OCI-LY7 (cell line): ENCODE measurements at regions not wholly inside any gene's neighbourhood (a gene's known extent, or its start where the extent isn't known, plus 50 kb on each side); places are given as distances from the start of the nearest gene placed in this dataset.

Experiments
- BruUV-seq: library from RNA; stranded (reverse); fragments of 400-500 nt; replicated peaks from 2 replicates; lab custom pipeline; 2021; lab: Mats Ljungman, UMichigan
- CTCF ChIA-PET: fragments of 300-600 bp; sonication (Branson Sonifier 250); formaldehyde crosslinking; loops from one replicate; lab custom pipeline; 2022; ENCODE audit warnings: antibody characterized with exemption; ENCODE audit not compliant: unreplicated experiment; lab: Charles Lee
- POLR2A ChIA-PET: fragments of 300-600 bp; sonication (Branson Sonifier 250); formaldehyde crosslinking; loops from one replicate; lab custom pipeline; 2022; ENCODE audit warnings: antibody characterized with exemption; lab: Charles Lee
- DNase-seq: peaks from one replicate; pipeline ENCODE4 v3.0.0-alpha.2; 2015; ENCODE audit warnings: low spot score
- H2AFZ ChIP-seq: fragments of 200-600 bp; sonication (generic), shearing (Covaris generic); 2 replicates; pipeline ENCODE4 v1.6.1; 2014; ENCODE audit warnings: mild to moderate bottlenecking, antibody characterized with exemption, low read length, moderate library complexity
- H3K27ac ChIP-seq: fragments of 200-600 bp; sonication (generic); 2 replicates; pipeline ENCODE4 v1.5.1; 2014; ENCODE audit warnings: mixed run types, low read depth, mild to moderate bottlenecking, moderate library complexity, low read length, inconsistent platforms; ENCODE audit not compliant: poor library complexity, severe bottlenecking
- H3K36me3 ChIP-seq: fragments of 200-600 bp; sonication (generic); 2 replicates; pipeline ENCODE4 v1.6.1; 2014; ENCODE audit warnings: mild to moderate bottlenecking, antibody characterized with exemption, low read length, moderate library complexity, mixed read lengths; ENCODE audit not compliant: insufficient read depth
- H3K4me1 ChIP-seq: fragments of 200-600 bp; sonication (generic); 2 replicates; pipeline ENCODE4 v1.5.1; 2014; ENCODE audit warnings: mild to moderate bottlenecking, low read length; ENCODE audit not compliant: insufficient read depth, poor library complexity, severe bottlenecking
- H3K4me2 ChIP-seq: fragments of 200-600 bp; sonication (generic); 2 replicates; pipeline ENCODE4 v1.6.1; 2014; ENCODE audit warnings: mild to moderate bottlenecking, low read length
- H3K4me3 ChIP-seq: fragments of 200-600 bp; sonication (generic); 2 replicates; pipeline ENCODE4 v1.5.1; 2014; ENCODE audit warnings: mild to moderate bottlenecking, low read depth, low read length; ENCODE audit not compliant: poor library complexity, severe bottlenecking
- H3K79me2 ChIP-seq: fragments of 200-600 bp; sonication (generic); 2 replicates; pipeline ENCODE4 v1.6.1; 2016; ENCODE audit warnings: low read depth, mild to moderate bottlenecking, low read length, moderate library complexity, mixed read lengths; ENCODE audit not compliant: insufficient read depth
- H3K9me2 ChIP-seq: fragments of 200-600 bp; sonication (generic); 2 replicates; pipeline ENCODE4 v1.6.1; 2016; ENCODE audit warnings: mild to moderate bottlenecking, low read length, mixed read lengths; ENCODE audit not compliant: insufficient read depth
- H3K9me3 ChIP-seq: fragments of 200-600 bp; sonication (generic); 2 replicates; pipeline ENCODE4 v1.6.1; 2014; ENCODE audit warnings: mild to moderate bottlenecking, mixed run types, low read length, mixed read lengths
- H4K20me1 ChIP-seq: fragments of 200-600 bp; sonication (generic); 2 replicates; pipeline ENCODE4 v1.6.1; 2014; ENCODE audit warnings: mild to moderate bottlenecking, antibody characterized with exemption, low read length, moderate library complexity, mixed read lengths; ENCODE audit not compliant: insufficient read depth
- EZH2phosphoT487 ChIP-seq: fragments of 200-600 bp; sonication (generic); IDR thresholded peaks from 2 replicates; pipeline ENCODE4 v1.6.1; 2018; ENCODE audit warnings: low read depth, borderline replicate concordance, mild to moderate bottlenecking, mixed run types, antibody characterized with exemption, low read length, moderate library complexity, mixed read lengths
- intact Hi-C: fragments of 100-400 bp; cut with micrococcal nuclease; formaldehyde crosslinking; loops from one replicate; pipeline ENCODE4 v1.10.0; 2022; ENCODE audit not compliant: unreplicated experiment
- TF ChIP-seq, protein P1 (sequence below): fragments of 200-600 bp; sonication (generic); conservative IDR thresholded peaks from 2 replicates; pipeline ENCODE4 v1.5.1; 2014; ENCODE audit warnings: mild to moderate bottlenecking, antibody characterized with exemption, low read length, moderate library complexity, mixed read lengths

DNA sequence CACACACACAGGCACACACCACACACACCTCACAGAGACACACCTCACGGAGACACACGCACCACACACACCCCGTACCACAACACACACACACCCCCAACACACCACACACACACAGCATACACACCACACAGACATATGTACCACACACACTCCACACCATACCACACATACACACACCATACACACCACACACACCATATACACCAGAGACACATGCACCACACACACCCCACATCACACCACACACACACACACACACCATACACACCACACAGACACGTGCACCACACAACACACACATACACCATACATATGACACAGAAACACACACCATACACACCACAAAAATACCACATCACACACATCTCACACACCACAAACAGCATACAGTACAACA lies 850.7 kb downstream of the RNF144A start:
- no peak overlapping the region for H3K27ac ChIP-seq
- no peak overlapping the region for H3K4me3 ChIP-seq
- ChIA-PET POLR2A (no interaction called here), CTCF (no interaction called here)
- H2AFZ ChIP-seq = no peak overlapping the region
- H3K9me3 ChIP-seq = peaks cover 21% of the 10 kb centered on the region
- H4K20me1 ChIP-seq = no peaks in the 10 kb centered on the region
- DNase-seq = no peak
- H3K79me2 ChIP-seq = no peaks in the 10 kb centered on the region
- TF ChIP-seq, protein P1, sequence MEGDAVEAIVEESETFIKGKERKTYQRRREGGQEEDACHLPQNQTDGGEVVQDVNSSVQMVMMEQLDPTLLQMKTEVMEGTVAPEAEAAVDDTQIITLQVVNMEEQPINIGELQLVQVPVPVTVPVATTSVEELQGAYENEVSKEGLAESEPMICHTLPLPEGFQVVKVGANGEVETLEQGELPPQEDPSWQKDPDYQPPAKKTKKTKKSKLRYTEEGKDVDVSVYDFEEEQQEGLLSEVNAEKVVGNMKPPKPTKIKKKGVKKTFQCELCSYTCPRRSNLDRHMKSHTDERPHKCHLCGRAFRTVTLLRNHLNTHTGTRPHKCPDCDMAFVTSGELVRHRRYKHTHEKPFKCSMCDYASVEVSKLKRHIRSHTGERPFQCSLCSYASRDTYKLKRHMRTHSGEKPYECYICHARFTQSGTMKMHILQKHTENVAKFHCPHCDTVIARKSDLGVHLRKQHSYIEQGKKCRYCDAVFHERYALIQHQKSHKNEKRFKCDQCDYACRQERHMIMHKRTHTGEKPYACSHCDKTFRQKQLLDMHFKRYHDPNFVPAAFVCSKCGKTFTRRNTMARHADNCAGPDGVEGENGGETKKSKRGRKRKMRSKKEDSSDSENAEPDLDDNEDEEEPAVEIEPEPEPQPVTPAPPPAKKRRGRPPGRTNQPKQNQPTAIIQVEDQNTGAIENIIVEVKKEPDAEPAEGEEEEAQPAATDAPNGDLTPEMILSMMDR = no peak
- TF ChIP-seq EZH2phosphoT487 = no peak
- intact Hi-C loops = no loop called here
- H3K9me2 ChIP-seq = no peaks in the 10 kb centered on the region
- H3K4me1 ChIP-seq = no peaks in the 10 kb centered on the region
- no peaks in the 10 kb centered on the region for H3K36me3 ChIP-seq
- BruUV-seq = no TSS peak
- H3K4me2 ChIP-seq = no peak overlapping the region

DNA sequence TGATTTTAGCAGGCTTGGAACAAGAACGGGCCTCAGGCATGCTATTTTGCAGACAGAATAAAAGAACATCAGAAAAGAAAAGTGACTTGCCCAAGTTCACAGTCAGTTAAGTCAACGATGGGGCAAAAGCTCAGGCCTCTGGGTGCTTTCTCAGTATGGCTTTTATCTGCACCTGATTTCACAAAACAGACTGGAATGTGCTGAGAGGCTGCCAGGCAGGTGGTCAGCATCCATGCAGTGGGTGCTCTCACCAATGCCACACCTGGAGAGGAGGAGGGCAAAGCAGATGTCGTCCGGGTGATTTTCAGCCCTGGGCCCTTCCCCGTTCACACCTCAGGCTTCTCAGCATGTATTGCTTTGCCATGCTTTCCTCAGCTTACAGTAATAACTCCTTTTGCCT lies 854.6 kb downstream of the RNF144A start:
- Histone ChIP-seq H3K79me2 (no peaks in the 10 kb centered on the region), H3K9me3 (no peaks in the 10 kb centered on the region), H3K27ac (no peak overlapping the region), H3K4me3 (no peak overlapping the region), H2AFZ (no peak overlapping the region), H3K36me3 (no peaks in the 10 kb centered on the region), H3K4me1 (peaks cover 9% of the 10 kb centered on the region), H4K20me1 (no peaks in the 10 kb centered on the region), H3K4me2 (no peak overlapping the region), H3K9me2 (no peaks in the 10 kb centered on the region)
- ChIA-PET POLR2A (interaction anchor here (0.6 to 1.9 kb wide), 4 partner anchors 11 to 1022 kb away, joined by 3 to 4 read pairs (median 3); no protein-coding TSS in a partner anchor), CTCF (no interaction called here)
- no peak for DNase-seq
- no TSS peak for BruUV-seq
- intact Hi-C loops = no loop called here
- no peak for TF ChIP-seq EZH2phosphoT487
- TF ChIP-seq, protein P1 = no peak

DNA sequence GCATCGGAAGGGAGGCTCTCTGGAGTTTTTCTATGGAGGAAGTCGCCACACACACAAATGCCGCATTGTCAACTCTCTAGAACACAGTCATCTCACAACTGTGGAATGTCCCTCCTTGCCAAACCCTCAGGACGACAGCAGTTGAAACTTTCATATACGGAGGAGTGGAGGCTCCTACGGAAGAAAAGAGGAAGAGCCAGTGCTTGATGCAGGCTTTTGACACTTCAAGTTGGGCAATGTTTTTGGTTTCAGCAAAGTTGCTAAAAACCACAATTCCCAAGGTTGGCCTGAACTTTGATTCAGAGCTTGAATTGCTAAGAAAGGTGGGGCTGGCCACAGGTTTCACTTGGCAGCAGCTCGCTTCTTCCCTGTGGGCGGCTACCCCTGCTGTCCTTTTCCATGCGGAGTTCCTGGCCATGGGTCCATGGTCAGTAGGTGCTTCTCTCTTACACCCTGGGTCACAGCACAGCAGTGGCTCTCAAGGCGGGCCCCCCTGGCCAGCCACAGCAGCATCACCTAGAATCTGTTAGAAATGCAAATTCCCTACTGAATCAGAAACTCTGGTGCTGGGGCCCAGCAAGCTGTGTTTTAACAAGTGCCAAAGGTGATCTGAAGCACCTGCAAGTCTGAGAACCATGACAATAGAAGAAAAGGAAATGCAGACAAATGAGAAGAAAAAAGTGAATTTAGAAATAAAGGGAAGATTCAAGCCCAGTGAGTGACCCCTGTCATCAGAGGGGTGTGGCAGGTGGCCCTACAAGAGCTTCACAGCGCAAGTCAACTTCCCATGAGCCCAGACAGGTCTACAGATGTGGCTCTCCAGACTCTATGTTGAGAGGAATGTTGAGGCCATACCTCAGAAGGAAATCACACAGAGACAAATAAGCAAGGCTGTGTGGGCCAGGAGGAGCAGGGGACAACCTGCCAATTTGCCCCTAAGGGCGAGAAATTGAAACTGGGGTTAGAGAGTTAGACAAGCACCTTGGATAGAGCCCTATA lies 856.4 kb downstream of the RNF144A start:
- POLR2A ChIA-PET = interaction anchor here (0.6 to 1.9 kb wide), 2 partner anchors 9 to 14 kb away, joined by 4 read pairs; no protein-coding TSS in a partner anchor
- Histone ChIP-seq H3K4me2 (no peak overlapping the region), H3K36me3 (no peaks in the 10 kb centered on the region), H2AFZ (no peak overlapping the region), H3K4me3 (no peak overlapping the region), H3K9me2 (no peaks in the 10 kb centered on the region), H3K27ac (no peak overlapping the region), H3K4me1 (peaks cover 9% of the 10 kb centered on the region), H4K20me1 (no peaks in the 10 kb centered on the region), H3K79me2 (no peaks in the 10 kb centered on the region), H3K9me3 (no peaks in the 10 kb centered on the region)
- intact Hi-C loops = no loop called here
- CTCF ChIA-PET = no interaction called here
- DNase-seq = no peak
- BruUV-seq = no TSS peak
- TF ChIP-seq, protein P1 = no peak
- no peak for TF ChIP-seq EZH2phosphoT487
